ENCODE measurements at regions not wholly inside any gene's neighbourhood (a gene's known extent, or its start where the extent isn't known, plus 50 kb on each side); places are given as distances from the start of the nearest gene placed in this dataset.

DNA sequence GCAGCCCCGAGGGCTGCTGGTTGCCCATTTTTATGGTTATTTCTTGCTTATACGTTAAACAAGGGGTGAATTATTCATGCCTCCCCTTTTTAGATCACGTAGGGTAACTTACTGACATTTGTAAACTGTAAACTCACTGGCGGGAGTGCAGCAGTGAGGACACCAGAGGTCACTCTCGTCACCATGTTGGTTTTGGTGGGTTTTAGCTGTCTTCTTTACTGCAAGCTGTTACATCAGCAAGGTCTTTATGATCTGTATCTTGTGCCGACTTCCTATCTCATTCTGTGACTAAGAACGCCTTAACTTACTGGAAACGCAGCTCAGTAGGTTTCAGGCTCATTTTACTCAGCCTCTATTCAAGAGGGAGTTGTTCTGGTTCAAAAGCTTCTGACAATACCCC lies 155.0 kb upstream of the PRDM9 start:
- Mint-ChIP-seq H3K4me3 (ENCODE audit: unreplicated experiment) (no peak overlapping the region), H3K27ac (ENCODE audit: unreplicated experiment) (no peak overlapping the region), H3K27me3 (ENCODE audit: unreplicated experiment) (no peaks in the 10 kb centered on the region), H3K9me3 (ENCODE audit: unreplicated experiment) (no peaks in the 10 kb centered on the region), H3K4me1 (ENCODE audit: unreplicated experiment) (no peaks in the 10 kb centered on the region), H3K36me3 (ENCODE audit: unreplicated experiment) (no peaks in the 10 kb centered on the region)
- TF ChIP-seq CTCF (IDR thresholded peaks at IDR 0.05): peak; percentile 21
- no peak for DNase-seq (ENCODE audit: extremely low spot score, unreplicated experiment)

- Mint-ChIP-seq H3K36me3 (ENCODE audit: unreplicated experiment) (no peaks in the 10 kb centered on the region), H3K9me3 (ENCODE audit: unreplicated experiment) (no peaks in the 10 kb centered on the region)
- no peak for DNase-seq (ENCODE audit: extremely low spot score, unreplicated experiment)
Observed at GRCh38 chr5:23343121-23343520, 164.3 kb upstream of the PRDM9 start.

DNA sequence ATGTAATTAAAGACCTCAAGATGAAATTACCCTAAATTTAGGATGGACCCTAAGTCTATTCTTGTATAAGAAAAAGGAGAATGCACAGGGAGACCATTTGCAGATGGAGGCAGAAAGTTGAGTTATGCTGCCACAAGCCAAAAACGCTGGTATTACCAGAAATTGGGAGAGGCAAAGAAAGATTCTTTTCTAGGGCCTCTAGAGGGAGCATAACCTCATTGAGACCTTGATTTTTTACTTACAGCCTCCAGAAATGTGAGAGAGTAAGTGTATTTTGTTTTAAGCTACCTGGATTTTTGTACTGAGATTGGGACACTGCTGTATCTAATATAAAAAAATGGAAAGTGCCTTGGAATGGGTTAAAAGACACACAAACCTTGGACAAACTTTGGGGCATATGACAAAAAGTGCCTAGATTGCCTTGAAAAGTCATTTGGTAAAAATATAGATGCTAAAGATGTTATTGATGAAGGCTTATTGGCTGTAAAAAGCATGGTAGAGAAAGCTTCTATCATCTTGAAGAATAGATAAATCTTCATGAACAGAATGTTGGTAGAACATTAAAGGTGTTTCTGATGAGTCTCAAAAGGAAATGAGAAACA lies 174.7 kb upstream of the PRDM9 start:
- H3K27me3 Mint-ChIP-seq (ENCODE audit: unreplicated experiment): no peaks in the 10 kb centered on the region
- DNase-seq (ENCODE audit: extremely low spot score, unreplicated experiment): no peak
- H3K4me1 Mint-ChIP-seq (ENCODE audit: unreplicated experiment): no peaks in the 10 kb centered on the region
- no peaks in the 10 kb centered on the region for H3K36me3 Mint-ChIP-seq (ENCODE audit: unreplicated experiment)
- no peaks in the 10 kb centered on the region for H3K9me3 Mint-ChIP-seq (ENCODE audit: unreplicated experiment)
- no peak overlapping the region for H3K27ac Mint-ChIP-seq (ENCODE audit: unreplicated experiment)
- H3K4me3 Mint-ChIP-seq (ENCODE audit: unreplicated experiment): no peak overlapping the region
- peak; percentile 51 for TF ChIP-seq CTCF (IDR thresholded peaks at IDR 0.05)

More at GRCh38 chr5:23343121-23343520, 164.3 kb upstream of the PRDM9 start:
- no peaks in the 10 kb centered on the region for H3K4me1 Mint-ChIP-seq (ENCODE audit: unreplicated experiment)
- H3K27me3 Mint-ChIP-seq (ENCODE audit: unreplicated experiment): peaks cover 3% of the 10 kb centered on the region
- no peak overlapping the region for H3K27ac Mint-ChIP-seq (ENCODE audit: unreplicated experiment)
- H3K4me3 Mint-ChIP-seq (ENCODE audit: unreplicated experiment): no peak overlapping the region
- no peak for TF ChIP-seq CTCF (IDR thresholded peaks at IDR 0.05)

GRCh38 chr5:23330726-23331125 lies 176.7 kb upstream of the PRDM9 start:
- Mint-ChIP-seq H3K27ac (ENCODE audit: unreplicated experiment) (no peak overlapping the region), H3K36me3 (ENCODE audit: unreplicated experiment) (no peaks in the 10 kb centered on the region), H3K27me3 (ENCODE audit: unreplicated experiment) (no peaks in the 10 kb centered on the region), H3K4me3 (ENCODE audit: unreplicated experiment) (no peak overlapping the region), H3K9me3 (ENCODE audit: unreplicated experiment) (no peaks in the 10 kb centered on the region), H3K4me1 (ENCODE audit: unreplicated experiment) (no peaks in the 10 kb centered on the region)
- TF ChIP-seq CTCF (IDR thresholded peaks at IDR 0.05): no peak
- DNase-seq (ENCODE audit: extremely low spot score, unreplicated experiment): no peak

- Mint-ChIP-seq H3K27ac (ENCODE audit: unreplicated experiment) (no peak overlapping the region), H3K36me3 (ENCODE audit: unreplicated experiment) (no peaks in the 10 kb centered on the region), H3K27me3 (ENCODE audit: unreplicated experiment) (no peaks in the 10 kb centered on the region), H3K4me3 (ENCODE audit: unreplicated experiment) (no peak overlapping the region), H3K4me1 (ENCODE audit: unreplicated experiment) (no peaks in the 10 kb centered on the region), H3K9me3 (ENCODE audit: unreplicated experiment) (no peaks in the 10 kb centered on the region)
- no peak for TF ChIP-seq CTCF (IDR thresholded peaks at IDR 0.05)
- DNase-seq (ENCODE audit: extremely low spot score, unreplicated experiment): no peak
Observed at GRCh38 chr5:23319901-23320300, 187.5 kb upstream of the PRDM9 start.

All from osteocyte (in vitro differentiated cells).